ENCODE measurements at regions not wholly inside any gene's neighbourhood (a gene's known extent, or its start where the extent isn't known, plus 50 kb on each side); places are given as distances from the start of the nearest gene placed in this dataset.

DNA sequence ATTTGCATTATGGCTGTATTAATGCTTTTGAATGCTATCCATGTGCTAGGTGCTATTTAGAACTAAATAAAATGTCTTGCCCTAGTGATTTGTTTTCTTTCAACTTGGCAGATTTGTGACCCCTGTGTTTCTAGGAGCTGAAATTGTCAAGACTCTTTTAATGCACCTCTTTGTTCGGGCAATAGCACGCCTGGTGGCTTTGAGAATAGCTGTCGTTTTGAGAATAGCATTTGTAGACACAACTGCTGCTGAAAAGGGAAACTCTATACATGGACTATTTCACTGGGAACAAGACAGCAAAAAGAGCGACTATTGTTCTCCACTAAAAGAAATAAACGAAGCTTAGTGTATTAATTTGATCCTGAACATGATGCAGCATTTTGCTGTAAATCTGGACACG lies 352.1 kb upstream of the ZNF521 start:
- H3K9me3 Mint-ChIP-seq, result no peaks in the 10 kb centered on the region
- TF ChIP-seq CTCF (IDR thresholded peaks at IDR 0.05), result no peak
- H3K27ac Mint-ChIP-seq, result no peak overlapping the region
- H3K27me3 Mint-ChIP-seq (ENCODE audit: insufficient read depth), result peaks cover 6% of the 10 kb centered on the region; the same call in 1 of the 2 replicates
- H3K4me3 Mint-ChIP-seq, result no peak overlapping the region
- no peak for DNase-seq
- no peaks in the 10 kb centered on the region for H3K4me1 Mint-ChIP-seq (ENCODE audit: low read depth)
- H3K36me3 Mint-ChIP-seq (ENCODE audit: low read depth), result no peaks in the 10 kb centered on the region

- Mint-ChIP-seq H3K4me1 (ENCODE audit: low read depth) (no peaks in the 10 kb centered on the region), H3K9me3 (no peaks in the 10 kb centered on the region), H3K36me3 (ENCODE audit: low read depth) (no peaks in the 10 kb centered on the region), H3K27me3 (ENCODE audit: insufficient read depth) (peaks cover 4% of the 10 kb centered on the region), H3K27ac (no peak overlapping the region), H3K4me3 (no peak overlapping the region)
- no peak for TF ChIP-seq CTCF (IDR thresholded peaks at IDR 0.05)
- no peak for DNase-seq
Measured at GRCh38 chr18:25701821-25702220, 349.9 kb upstream of the ZNF521 start.

- DNase-seq, result no peak
- TF ChIP-seq CTCF (IDR thresholded peaks at IDR 0.05), result no peak
Measured at GRCh38 chr18:25686960-25687500, 335.1 kb upstream of the ZNF521 start.

DNA sequence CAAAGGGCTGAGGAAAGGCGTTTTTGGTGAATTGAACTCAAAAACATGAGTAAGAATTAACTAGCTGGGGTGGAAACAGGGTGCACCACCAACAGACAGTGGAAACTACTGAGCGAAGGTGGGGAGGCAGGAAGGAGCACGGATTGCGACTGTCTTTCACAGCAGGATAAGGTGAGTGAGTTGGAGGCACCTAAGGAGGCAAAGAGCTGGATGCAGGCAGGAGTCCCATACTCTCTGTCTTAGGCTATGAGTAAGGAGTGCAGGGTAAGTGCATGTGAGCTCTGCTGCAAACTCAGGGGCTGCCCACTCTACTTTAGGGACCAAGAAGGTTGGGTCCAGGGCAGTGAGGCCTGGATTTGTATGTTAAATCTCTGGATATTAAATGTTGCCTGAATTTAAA lies 333.1 kb upstream of the ZNF521 start:
- Mint-ChIP-seq H3K4me1 (ENCODE audit: low read depth) (no peaks in the 10 kb centered on the region), H3K4me3 (no peak overlapping the region), H3K27me3 (ENCODE audit: insufficient read depth) (peaks cover 2% of the 10 kb centered on the region), H3K27ac (no peak overlapping the region), H3K9me3 (no peaks in the 10 kb centered on the region), H3K36me3 (ENCODE audit: low read depth) (no peaks in the 10 kb centered on the region)
- no peak for TF ChIP-seq CTCF (IDR thresholded peaks at IDR 0.05)
- no peak for DNase-seq

More at GRCh38 chr18:25686960-25687500, 335.1 kb upstream of the ZNF521 start:
- Mint-ChIP-seq H3K36me3 (ENCODE audit: low read depth) (no peaks in the 10 kb centered on the region), H3K27ac (no peak overlapping the region), H3K27me3 (ENCODE audit: insufficient read depth) (peaks cover 2% of the 10 kb centered on the region), H3K4me1 (ENCODE audit: low read depth) (no peaks in the 10 kb centered on the region), H3K9me3 (no peaks in the 10 kb centered on the region), H3K4me3 (no peak overlapping the region)

GRCh38 chr18:25679491-25679890 lies 327.5 kb upstream of the ZNF521 start:
- H3K4me1 Mint-ChIP-seq (ENCODE audit: low read depth), result no peaks in the 10 kb centered on the region
- H3K9me3 Mint-ChIP-seq, result no peaks in the 10 kb centered on the region
- TF ChIP-seq CTCF (IDR thresholded peaks at IDR 0.05), result no peak
- no peaks in the 10 kb centered on the region for H3K36me3 Mint-ChIP-seq (ENCODE audit: low read depth)
- no peak overlapping the region for H3K27ac Mint-ChIP-seq
- H3K27me3 Mint-ChIP-seq (ENCODE audit: insufficient read depth), result peaks cover under 1% of the 10 kb centered on the region
- no peak for DNase-seq
- H3K4me3 Mint-ChIP-seq, result no peak overlapping the region

- no peak for TF ChIP-seq CTCF (IDR thresholded peaks at IDR 0.05)
- Mint-ChIP-seq H3K27ac (no peak overlapping the region), H3K9me3 (no peaks in the 10 kb centered on the region), H3K4me3 (no peak overlapping the region), H3K36me3 (ENCODE audit: low read depth) (no peaks in the 10 kb centered on the region), H3K4me1 (ENCODE audit: low read depth) (no peaks in the 10 kb centered on the region), H3K27me3 (ENCODE audit: insufficient read depth) (no peaks in the 10 kb centered on the region; the same call in none of the 2 replicates)
- DNase-seq, result no peak
Measured at GRCh38 chr18:25678221-25678620, 326.3 kb upstream of the ZNF521 start.
